ENCODE measurements at regions not wholly inside any gene's neighbourhood (a gene's known extent, or its start where the extent isn't known, plus 50 kb on each side); places are given as distances from the start of the nearest gene placed in this dataset.

- POLR2A ChIA-PET = no interaction called here
- DNase-seq (ENCODE audit: extremely low spot score) = no peak
- CTCF ChIA-PET = interaction anchor here (0.8 to 4.2 kb wide), 27 partner anchors 9 to 1379 kb away, joined by 3 to 34 read pairs (median 4); no protein-coding TSS in a partner anchor
- peak; percentile 63 for TF ChIP-seq CTCF (IDR thresholded peaks at IDR 0.05; ENCODE audit: control extremely low read depth, extremely low read depth, low read depth, missing control alignments)
Measured at GRCh38 chr10:107409522-107409921, 245.0 kb upstream of the SORCS1 start.

- no peak for DNase-seq (ENCODE audit: extremely low spot score)
- no peak for TF ChIP-seq CTCF (IDR thresholded peaks at IDR 0.05; ENCODE audit: control extremely low read depth, extremely low read depth, low read depth, missing control alignments)
- ChIA-PET POLR2A (no interaction called here), CTCF (interaction anchor here (1.6 kb wide), 1 partner anchor 12 kb away, joined by 5 read pairs; no protein-coding TSS in a partner anchor)
Measured at GRCh38 chr10:107398115-107398514, 233.6 kb upstream of the SORCS1 start.

- CTCF ChIA-PET = no interaction called here
- TF ChIP-seq CTCF (IDR thresholded peaks at IDR 0.05; ENCODE audit: control extremely low read depth, extremely low read depth, low read depth, missing control alignments) = no peak
- POLR2A ChIA-PET = no interaction called here
- DNase-seq (ENCODE audit: extremely low spot score) = no peak
Measured at GRCh38 chr10:107391901-107392300, 227.4 kb upstream of the SORCS1 start.

GRCh38 chr10:107390563-107390962 lies 226.1 kb upstream of the SORCS1 start:
- ChIA-PET POLR2A (no interaction called here), CTCF (no interaction called here)
- TF ChIP-seq CTCF (IDR thresholded peaks at IDR 0.05; ENCODE audit: control extremely low read depth, extremely low read depth, low read depth, missing control alignments) = no peak
- no peak for DNase-seq (ENCODE audit: extremely low spot score)

GRCh38 chr10:107383357-107383756 lies 218.9 kb upstream of the SORCS1 start:
- CTCF ChIA-PET = interaction anchor here (1.4 kb wide), 1 partner anchor 11 kb away, joined by 4 read pairs; no protein-coding TSS in a partner anchor
- POLR2A ChIA-PET = no interaction called here
- TF ChIP-seq CTCF (IDR thresholded peaks at IDR 0.05; ENCODE audit: control extremely low read depth, extremely low read depth, low read depth, missing control alignments) = no peak
- no peak for DNase-seq (ENCODE audit: extremely low spot score)

- DNase-seq (ENCODE audit: extremely low spot score) = no peak
Measured at GRCh38 chr10:107379601-107380000, 215.1 kb upstream of the SORCS1 start.

More at GRCh38 chr10:107379601-107380000, 215.1 kb upstream of the SORCS1 start:
- CTCF ChIA-PET = no interaction called here
- POLR2A ChIA-PET = no interaction called here
- TF ChIP-seq CTCF (IDR thresholded peaks at IDR 0.05; ENCODE audit: control extremely low read depth, extremely low read depth, low read depth, missing control alignments) = no peak

Measured in GM10248 (cell line).